ENCODE measurements at regions not wholly inside any gene's neighbourhood (a gene's known extent, or its start where the extent isn't known, plus 50 kb on each side); places are given as distances from the start of the nearest gene placed in this dataset.

- DNase-seq (ENCODE audit: low spot score), result no peak
These were observed 92.3 kb downstream of the GYPC start for GRCh38 chr2:126748188-126748760.

GRCh38 chr2:126748929-126749518 lies 93.1 kb downstream of the GYPC start:
- DNase-seq (ENCODE audit: low spot score), result no peak

- DNase-seq (ENCODE audit: low spot score), result no peak
These were observed 93.6 kb downstream of the GYPC start for GRCh38 chr2:126749537-126749936.

DNA sequence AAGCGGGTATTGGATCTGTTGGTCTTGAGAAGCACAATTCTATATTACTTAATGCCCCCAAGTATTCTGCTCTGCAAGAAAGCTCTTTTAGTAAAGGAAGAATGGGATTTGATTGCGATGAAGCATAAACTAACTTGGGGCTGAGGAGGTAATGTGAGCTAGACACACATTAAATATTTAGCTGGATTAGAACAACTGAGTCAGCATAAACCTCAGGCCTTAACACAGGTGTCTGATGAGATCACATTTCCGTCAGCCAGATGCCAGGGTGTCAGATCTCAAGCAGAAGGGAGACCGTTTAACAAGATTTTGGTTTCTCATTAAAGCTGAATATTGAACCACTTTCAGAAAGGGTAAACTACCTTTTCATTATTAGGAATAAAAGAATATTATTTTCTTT lies 94.5 kb downstream of the GYPC start:
- no peak for DNase-seq (ENCODE audit: low spot score)

- DNase-seq (ENCODE audit: low spot score), result no peak
These were observed 95.5 kb downstream of the GYPC start for GRCh38 chr2:126751477-126751876.

- DNase-seq (ENCODE audit: low spot score), result no peak
These were observed 96.9 kb downstream of the GYPC start for GRCh38 chr2:126752876-126753275.

DNA sequence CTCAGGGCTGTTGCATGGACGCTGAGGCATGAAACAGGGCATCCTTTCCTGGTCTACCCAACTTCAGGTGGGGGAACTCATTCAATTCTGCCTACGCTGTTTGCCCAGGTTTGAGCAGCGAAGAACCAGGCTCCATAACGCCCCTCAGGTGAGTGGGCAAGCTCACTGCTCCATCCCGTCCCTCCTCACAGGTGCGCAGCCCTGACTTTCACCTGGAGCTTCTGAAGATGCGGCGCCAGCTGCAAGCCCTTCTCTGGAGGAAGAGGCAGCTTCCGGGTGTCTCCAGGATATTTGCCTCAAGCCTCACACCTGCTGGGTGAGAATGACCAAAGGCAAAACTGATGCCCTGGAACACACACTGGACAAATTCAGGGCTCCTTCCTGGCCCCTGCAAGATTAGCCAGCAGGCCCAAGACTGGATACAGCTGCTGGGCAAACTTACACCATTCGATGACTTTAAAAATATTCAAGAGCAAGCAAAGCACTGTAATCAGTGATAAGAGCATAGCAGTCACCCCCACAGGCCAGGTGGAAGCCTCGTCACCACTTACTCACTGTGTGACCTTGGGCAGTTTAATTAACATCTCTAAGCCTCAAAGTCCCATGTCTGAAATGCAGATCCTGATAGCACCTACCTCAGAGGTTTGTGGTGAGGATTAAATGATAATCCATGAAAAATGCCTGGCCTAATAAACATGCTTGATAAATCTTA lies 97.7 kb downstream of the GYPC start:
- no peak for DNase-seq (ENCODE audit: low spot score)

DNA sequence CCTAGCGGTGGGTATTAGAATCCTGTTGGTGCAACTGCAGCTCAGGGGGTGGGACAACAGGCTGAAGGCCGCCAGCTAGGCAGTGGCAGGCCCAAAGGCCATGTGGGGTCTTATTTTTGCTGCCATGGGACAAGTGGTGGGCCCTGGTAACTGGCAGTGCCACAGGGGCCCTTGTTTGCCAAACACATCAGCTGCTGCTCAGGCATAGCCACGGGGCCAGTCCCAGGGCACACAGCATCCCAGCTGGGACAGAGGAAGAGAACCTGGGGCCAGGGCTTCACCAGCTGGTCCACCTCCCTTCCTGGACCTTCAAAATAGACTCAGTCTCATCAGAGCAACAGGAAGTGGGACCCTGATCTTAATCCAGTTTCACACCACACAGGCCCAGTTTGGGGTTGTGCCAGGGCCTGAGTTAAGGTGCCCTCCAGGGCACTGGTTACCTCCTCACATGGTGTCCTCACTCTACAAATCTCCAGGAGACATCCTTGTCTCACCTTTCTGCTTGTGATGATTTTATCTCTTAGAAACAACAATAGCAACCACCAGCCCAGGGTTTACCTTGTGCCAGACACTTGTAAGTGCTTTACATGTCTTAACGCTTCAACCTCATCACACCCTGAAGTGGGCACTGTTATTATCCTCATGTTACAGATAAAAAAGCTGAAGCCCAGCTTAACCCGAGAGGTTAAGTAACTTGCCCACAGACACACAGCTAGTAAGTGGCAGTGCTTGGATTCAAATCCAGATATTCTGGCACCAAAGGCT lies 98.5 kb downstream of the GYPC start:
- DNase-seq (ENCODE audit: low spot score), result no peak

GRCh38 chr2:126756125-126756524 lies 100.2 kb downstream of the GYPC start:
- DNase-seq (ENCODE audit: low spot score), result no peak

- DNase-seq (ENCODE audit: low spot score), result no peak
These were observed 105.5 kb downstream of the GYPC start for GRCh38 chr2:126761256-126761980.

GRCh38 chr2:126761981-126762878 lies 106.3 kb downstream of the GYPC start:
- DNase-seq (ENCODE audit: low spot score), result peak; percentile 79

DNA sequence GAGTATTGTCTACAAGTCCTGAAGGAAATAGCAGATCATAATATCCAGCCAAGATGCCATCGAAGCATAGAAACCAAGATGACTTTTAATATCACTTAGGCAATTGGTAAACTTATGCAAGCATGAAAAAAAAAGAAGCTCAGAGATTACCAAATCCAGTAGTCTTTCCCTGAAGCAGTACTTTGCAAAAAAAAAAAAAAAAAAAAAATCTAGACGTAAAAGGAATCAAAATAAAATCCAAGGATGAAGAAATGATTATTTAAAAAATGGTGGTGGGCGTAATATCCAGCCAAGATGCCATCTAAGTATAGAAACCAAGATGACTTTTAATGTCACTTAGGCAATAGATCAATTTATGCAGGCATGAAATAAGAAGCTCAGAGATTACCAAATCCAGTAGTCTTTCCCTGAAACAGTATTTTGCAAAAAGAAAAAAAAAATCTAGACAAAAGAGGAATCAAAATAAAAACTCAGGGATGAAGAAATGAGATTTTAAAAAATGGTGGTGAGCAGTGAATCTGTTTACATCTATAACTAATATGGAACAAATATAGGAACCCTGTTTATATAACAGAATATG lies 108.8 kb downstream of the GYPC start:
- DNase-seq (ENCODE audit: low spot score), result no peak

DNA sequence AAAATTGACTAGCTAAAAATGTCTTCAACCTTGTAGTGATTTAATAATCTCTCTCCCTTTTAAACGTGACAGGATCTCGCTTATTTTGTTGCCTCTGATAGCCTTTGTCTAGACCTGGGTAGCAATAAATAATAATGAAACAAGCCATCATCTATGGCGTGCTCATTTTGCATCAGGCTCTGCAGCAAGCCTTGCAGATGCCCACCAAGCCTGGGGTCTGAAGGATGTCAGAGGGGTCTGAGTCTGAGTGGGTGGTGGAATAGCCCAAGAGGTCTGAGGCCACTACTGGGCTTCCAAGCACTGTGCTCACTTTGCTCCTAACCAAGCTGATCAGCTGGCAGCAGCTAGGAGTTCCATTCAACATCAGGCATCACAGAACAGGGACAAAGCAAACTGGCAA lies 109.4 kb downstream of the GYPC start:
- no peak for DNase-seq (ENCODE audit: low spot score)

- no peak for DNase-seq (ENCODE audit: low spot score)
These were observed 110.5 kb downstream of the GYPC start for GRCh38 chr2:126766295-126766968.

GRCh38 chr2:126766969-126767296 lies 111.0 kb downstream of the GYPC start:
- peak; percentile 78 for DNase-seq (ENCODE audit: low spot score)

- peak; percentile 12 for DNase-seq (ENCODE audit: low spot score)
These were observed 113.2 kb downstream of the GYPC start for GRCh38 chr2:126769118-126769517.

DNA sequence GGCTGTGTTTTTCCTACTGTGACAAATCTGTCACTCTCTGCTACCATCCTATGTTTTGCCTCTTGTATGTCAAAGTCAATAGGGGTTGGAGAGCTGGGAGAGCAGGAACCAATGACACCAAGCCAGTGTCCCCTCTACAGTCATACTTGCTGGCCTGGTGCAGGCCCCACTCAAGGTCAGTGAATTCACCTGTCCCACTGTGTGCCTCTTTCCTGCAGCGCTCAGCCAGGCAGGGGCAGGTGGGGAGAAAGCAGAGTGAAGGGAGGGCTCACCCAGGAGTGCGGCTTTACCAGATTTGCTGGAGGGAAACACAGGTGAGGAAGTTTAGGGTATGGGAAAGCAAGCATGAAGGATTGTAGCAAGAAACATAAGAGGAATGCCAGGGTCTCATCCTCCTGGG lies 114.5 kb downstream of the GYPC start:
- peak; percentile 72 for DNase-seq (ENCODE audit: low spot score)

- DNase-seq (ENCODE audit: low spot score), result peak; percentile 85
These were observed 115.1 kb downstream of the GYPC start for GRCh38 chr2:126771094-126771493.

- peak; percentile 75 for DNase-seq (ENCODE audit: low spot score)
These were observed 115.7 kb downstream of the GYPC start for GRCh38 chr2:126771501-126772195.
